ENCODE measurements at regions not wholly inside any gene's neighbourhood (a gene's known extent, or its start where the extent isn't known, plus 50 kb on each side); places are given as distances from the start of the nearest gene placed in this dataset.
A peak's percentile ranks its signal among the peaks of the same experiment; 100 is the strongest.

DNA sequence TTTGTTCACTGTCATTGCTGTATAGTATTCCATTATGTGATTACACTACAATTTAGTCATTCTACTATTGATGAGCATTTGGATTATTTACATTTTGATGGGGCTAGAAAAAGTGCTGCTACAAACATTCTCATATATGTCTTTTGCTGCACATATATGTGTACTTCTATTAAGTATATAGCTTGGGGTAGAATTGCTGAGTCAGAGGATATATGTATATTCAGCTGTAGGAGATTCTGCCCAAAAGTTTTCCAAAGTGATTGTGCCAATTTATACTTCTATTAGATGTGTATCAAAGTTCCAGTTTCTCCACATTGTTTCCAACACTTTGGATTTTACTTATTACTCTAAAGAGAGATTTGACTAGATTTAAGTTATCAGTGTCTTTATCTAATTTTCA is 101.7 kb upstream of the UGP2 start:
- no peak for DNase-seq (ENCODE audit: low read depth in 2 of 2)
- TF ChIP-seq EZH2 (IDR thresholded peaks at IDR 0.05; ENCODE audit: low read length, missing control alignments) (no peak), CTCF (conservative IDR thresholded peaks at IDR 0.05 in 1 of 2, IDR thresholded peaks at IDR 0.05 in 1 of 2; ENCODE audit: low read depth in 1 of 2, low read length in 2 of 2) (no peak)
- Histone ChIP-seq H2AFZ (ENCODE audit: low read length) (no peak overlapping the region), H3K79me2 (ENCODE audit: control insufficient read depth, insufficient read depth, low read length) (no peaks in the 10 kb centered on the region), H4K20me1 (ENCODE audit: control insufficient read depth, extremely low read depth, insufficient read depth, low read length) (no peaks in the 10 kb centered on the region), H3K4me2 (ENCODE audit: extremely low read depth, insufficient read depth, low read length) (no peak overlapping the region), H3K9ac (ENCODE audit: insufficient read depth, low read length) (no peak overlapping the region), H3K36me3 (ENCODE audit: control insufficient read depth, insufficient read depth, low read length) (no peaks in the 10 kb centered on the region), H3K4me1 (ENCODE audit: control insufficient read depth, extremely low read depth, insufficient read depth, low read length) (peaks cover 9% of the 10 kb centered on the region), H3K27ac (ENCODE audit: insufficient read depth, low read length) (no peak overlapping the region), H3K9me3 (ENCODE audit: control insufficient read depth, insufficient read depth, low read depth, low read length) (no peaks in the 10 kb centered on the region), H3K4me3 (replicated peaks in 1 of 4; ENCODE audit: control extremely low read depth in 1 of 4, insufficient read depth in 1 of 4, low read depth in 3 of 4, low read length in 4 of 4) (no peak overlapping the region), H3K27me3 (ENCODE audit: control insufficient read depth, insufficient read depth, low read length) (no peaks in the 10 kb centered on the region)

GRCh38 chr2:63740943-63741342 is 100.8 kb upstream of the UGP2 start:
- Histone ChIP-seq H3K36me3 (ENCODE audit: control insufficient read depth, insufficient read depth, low read length) (no peaks in the 10 kb centered on the region), H3K9me3 (ENCODE audit: control insufficient read depth, insufficient read depth, low read depth, low read length) (no peaks in the 10 kb centered on the region), H3K4me2 (ENCODE audit: extremely low read depth, insufficient read depth, low read length) (no peak overlapping the region), H3K27me3 (ENCODE audit: control insufficient read depth, insufficient read depth, low read length) (no peaks in the 10 kb centered on the region), H4K20me1 (ENCODE audit: control insufficient read depth, extremely low read depth, insufficient read depth, low read length) (no peaks in the 10 kb centered on the region), H3K27ac (ENCODE audit: insufficient read depth, low read length) (no peak overlapping the region), H2AFZ (ENCODE audit: low read length) (no peak overlapping the region), H3K9ac (ENCODE audit: insufficient read depth, low read length) (no peak overlapping the region), H3K4me3 (replicated peaks in 1 of 4; ENCODE audit: control extremely low read depth in 1 of 4, insufficient read depth in 1 of 4, low read depth in 3 of 4, low read length in 4 of 4) (no peak overlapping the region), H3K4me1 (ENCODE audit: control insufficient read depth, extremely low read depth, insufficient read depth, low read length) (peaks cover 7% of the 10 kb centered on the region), H3K79me2 (ENCODE audit: control insufficient read depth, insufficient read depth, low read length) (no peaks in the 10 kb centered on the region)
- TF ChIP-seq CTCF (conservative IDR thresholded peaks at IDR 0.05 in 1 of 2, IDR thresholded peaks at IDR 0.05 in 1 of 2; ENCODE audit: low read depth in 1 of 2, low read length in 2 of 2) (no peak), EZH2 (IDR thresholded peaks at IDR 0.05; ENCODE audit: low read length, missing control alignments) (no peak)
- DNase-seq (ENCODE audit: low read depth in 2 of 2), result no peak

- Histone ChIP-seq H3K27me3 (ENCODE audit: control insufficient read depth, insufficient read depth, low read length) (no peaks in the 10 kb centered on the region), H3K4me1 (ENCODE audit: control insufficient read depth, extremely low read depth, insufficient read depth, low read length) (peaks cover 4% of the 10 kb centered on the region), H3K79me2 (ENCODE audit: control insufficient read depth, insufficient read depth, low read length) (no peaks in the 10 kb centered on the region), H3K4me2 (ENCODE audit: extremely low read depth, insufficient read depth, low read length) (no peak overlapping the region), H3K27ac (ENCODE audit: insufficient read depth, low read length) (no peak overlapping the region), H4K20me1 (ENCODE audit: control insufficient read depth, extremely low read depth, insufficient read depth, low read length) (no peaks in the 10 kb centered on the region), H3K9ac (ENCODE audit: insufficient read depth, low read length) (no peak overlapping the region), H3K36me3 (ENCODE audit: control insufficient read depth, insufficient read depth, low read length) (no peaks in the 10 kb centered on the region), H3K4me3 (replicated peaks in 1 of 4; ENCODE audit: control extremely low read depth in 1 of 4, insufficient read depth in 1 of 4, low read depth in 3 of 4, low read length in 4 of 4) (no peak overlapping the region), H3K9me3 (ENCODE audit: control insufficient read depth, insufficient read depth, low read depth, low read length) (no peaks in the 10 kb centered on the region), H2AFZ (ENCODE audit: low read length) (no peak overlapping the region)
- no peak for TF ChIP-seq EZH2 (IDR thresholded peaks at IDR 0.05; ENCODE audit: low read length, missing control alignments)
- no peak for TF ChIP-seq CTCF (conservative IDR thresholded peaks at IDR 0.05 in 1 of 2, IDR thresholded peaks at IDR 0.05 in 1 of 2; ENCODE audit: low read depth in 1 of 2, low read length in 2 of 2)
- peak in 1 of 2 donors; percentile 58 for DNase-seq (ENCODE audit: low read depth in 2 of 2)
Measured at GRCh38 chr2:63741884-63742579, 99.7 kb upstream of the UGP2 start.

Measured in fibroblast of lung (primary cell).